ENCODE measurements at regions not wholly inside any gene's neighbourhood (a gene's known extent, or its start where the extent isn't known, plus 50 kb on each side); places are given as distances from the start of the nearest gene placed in this dataset.

- TF ChIP-seq ZNF302 (CRISPR knock-in tag; IDR thresholded peaks at IDR 0.05) (no peak), BHLHE40 (IDR thresholded peaks at IDR 0.05; ENCODE audit: low read depth, low read length) (no peak), SMC3 (IDR thresholded peaks at IDR 0.05) (no peak), MAFK (IDR thresholded peaks at IDR 0.05; ENCODE audit: partially characterized antibody) (no peak)
- TF ChIP-seq, protein P1, sequence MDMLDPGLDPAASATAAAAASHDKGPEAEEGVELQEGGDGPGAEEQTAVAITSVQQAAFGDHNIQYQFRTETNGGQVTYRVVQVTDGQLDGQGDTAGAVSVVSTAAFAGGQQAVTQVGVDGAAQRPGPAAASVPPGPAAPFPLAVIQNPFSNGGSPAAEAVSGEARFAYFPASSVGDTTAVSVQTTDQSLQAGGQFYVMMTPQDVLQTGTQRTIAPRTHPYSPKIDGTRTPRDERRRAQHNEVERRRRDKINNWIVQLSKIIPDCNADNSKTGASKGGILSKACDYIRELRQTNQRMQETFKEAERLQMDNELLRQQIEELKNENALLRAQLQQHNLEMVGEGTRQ (IDR thresholded peaks at IDR 0.05): no peak; the same call in 1 of the 2 replicates
Measured at GRCh38 chr7:41599760-41600159, 103.1 kb downstream of the INHBA start (continued).

GRCh38 chr7:41592794-41593193 is 110.1 kb downstream of the INHBA start:
- Histone ChIP-seq H3K4me2 (no peak overlapping the region), H3K27ac (no peak overlapping the region), H3K9me3 (no peaks in the 10 kb centered on the region; the same call in 2 of the 3 replicates), H3K4me1 (no peaks in the 10 kb centered on the region), H3K4me3 (no peak overlapping the region)
- FAIRE-seq (no peak), DNase-seq (ENCODE audit: low read depth in 1 of 2, low spot score in 1 of 2) (no peak), ATAC-seq (no peak)
- ChIA-PET POLR2A (no interaction called here), CTCF (no interaction called here)
- TF ChIP-seq FOSB (CRISPR knock-in tag; IDR thresholded peaks at IDR 0.05): no peak
- TF ChIP-seq EHF (CRISPR knock-in tag; IDR thresholded peaks at IDR 0.05): no peak
- TF ChIP-seq E2F6 (IDR thresholded peaks at IDR 0.05; ENCODE audit: borderline replicate concordance, low read depth): no peak
- TF ChIP-seq ZC3H11A (IDR thresholded peaks at IDR 0.05): no peak
- TF ChIP-seq HEYL (CRISPR knock-in tag; IDR thresholded peaks at IDR 0.05): no peak
- no peak for TF ChIP-seq FOSL2 (IDR thresholded peaks at IDR 0.05)
- TF ChIP-seq FOSL2 (CRISPR knock-in tag; IDR thresholded peaks at IDR 0.05): no peak
- TF ChIP-seq TFCP2L1 (CRISPR knock-in tag; IDR thresholded peaks at IDR 0.05): no peak
- no peak for TF ChIP-seq ESRRA (IDR thresholded peaks at IDR 0.05; ENCODE audit: borderline replicate concordance, low read length)
- TF ChIP-seq POLR2AphosphoS2 (conservative IDR thresholded peaks at IDR 0.05; ENCODE audit: low read length): no peak
- TF ChIP-seq MAZ (IDR thresholded peaks at IDR 0.05; ENCODE audit: borderline replicate concordance, low read depth, low read length): no peak
- TF ChIP-seq KDM5A (IDR thresholded peaks at IDR 0.05): no peak
- no peak for TF ChIP-seq RFX5 (IDR thresholded peaks at IDR 0.05)
- TF ChIP-seq, protein P2, sequence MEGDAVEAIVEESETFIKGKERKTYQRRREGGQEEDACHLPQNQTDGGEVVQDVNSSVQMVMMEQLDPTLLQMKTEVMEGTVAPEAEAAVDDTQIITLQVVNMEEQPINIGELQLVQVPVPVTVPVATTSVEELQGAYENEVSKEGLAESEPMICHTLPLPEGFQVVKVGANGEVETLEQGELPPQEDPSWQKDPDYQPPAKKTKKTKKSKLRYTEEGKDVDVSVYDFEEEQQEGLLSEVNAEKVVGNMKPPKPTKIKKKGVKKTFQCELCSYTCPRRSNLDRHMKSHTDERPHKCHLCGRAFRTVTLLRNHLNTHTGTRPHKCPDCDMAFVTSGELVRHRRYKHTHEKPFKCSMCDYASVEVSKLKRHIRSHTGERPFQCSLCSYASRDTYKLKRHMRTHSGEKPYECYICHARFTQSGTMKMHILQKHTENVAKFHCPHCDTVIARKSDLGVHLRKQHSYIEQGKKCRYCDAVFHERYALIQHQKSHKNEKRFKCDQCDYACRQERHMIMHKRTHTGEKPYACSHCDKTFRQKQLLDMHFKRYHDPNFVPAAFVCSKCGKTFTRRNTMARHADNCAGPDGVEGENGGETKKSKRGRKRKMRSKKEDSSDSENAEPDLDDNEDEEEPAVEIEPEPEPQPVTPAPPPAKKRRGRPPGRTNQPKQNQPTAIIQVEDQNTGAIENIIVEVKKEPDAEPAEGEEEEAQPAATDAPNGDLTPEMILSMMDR (IDR thresholded peaks at IDR 0.05): no peak
- no peak for TF ChIP-seq RCOR1 (IDR thresholded peaks at IDR 0.05; ENCODE audit: low read depth, low read length)
- TF ChIP-seq, protein P1 (IDR thresholded peaks at IDR 0.05): no peak

GRCh38 chr7:41592236-41592635 is 110.7 kb downstream of the INHBA start:
- no peaks in the 10 kb centered on the region for H3K4me1 ChIP-seq
- DNase-seq (ENCODE audit: low read depth in 1 of 2, low spot score in 1 of 2): no peak
- ChIA-PET CTCF (no interaction called here), POLR2A (no interaction called here)
- no peak overlapping the region for H3K4me2 ChIP-seq
- no peak for FAIRE-seq
- ATAC-seq: no peak
- WGBS (ENCODE audit: missing lambda C conversion rate): 66% methylated on average over 1 of the region's 1 CpG
- no peaks in the 10 kb centered on the region; the same call in 2 of the 3 replicates for H3K9me3 ChIP-seq
- no peak overlapping the region for H3K4me3 ChIP-seq
- no peak overlapping the region for H3K27ac ChIP-seq
- TF ChIP-seq CBX2 (IDR thresholded peaks at IDR 0.05; ENCODE audit: borderline replicate concordance, low read depth): no peak
- TF ChIP-seq CEBPB (IDR thresholded peaks at IDR 0.05): no peak
- TF ChIP-seq ZFP36 (IDR thresholded peaks at IDR 0.05; ENCODE audit: borderline replicate concordance, partially characterized antibody): no peak
- TF ChIP-seq JUNB (IDR thresholded peaks at IDR 0.05): no peak
- no peak for TF ChIP-seq POLR2A (IDR thresholded peaks at IDR 0.05; ENCODE audit: low read length)
- TF ChIP-seq NR3C1 (IDR thresholded peaks at IDR 0.05): no peak
- TF ChIP-seq, protein P3, sequence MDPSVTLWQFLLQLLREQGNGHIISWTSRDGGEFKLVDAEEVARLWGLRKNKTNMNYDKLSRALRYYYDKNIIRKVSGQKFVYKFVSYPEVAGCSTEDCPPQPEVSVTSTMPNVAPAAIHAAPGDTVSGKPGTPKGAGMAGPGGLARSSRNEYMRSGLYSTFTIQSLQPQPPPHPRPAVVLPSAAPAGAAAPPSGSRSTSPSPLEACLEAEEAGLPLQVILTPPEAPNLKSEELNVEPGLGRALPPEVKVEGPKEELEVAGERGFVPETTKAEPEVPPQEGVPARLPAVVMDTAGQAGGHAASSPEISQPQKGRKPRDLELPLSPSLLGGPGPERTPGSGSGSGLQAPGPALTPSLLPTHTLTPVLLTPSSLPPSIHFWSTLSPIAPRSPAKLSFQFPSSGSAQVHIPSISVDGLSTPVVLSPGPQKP (IDR thresholded peaks at IDR 0.05; ENCODE audit: low read depth, low read length): no peak
- no peak for TF ChIP-seq TFCP2L1 (CRISPR knock-in tag; IDR thresholded peaks at IDR 0.05)
- no peak for TF ChIP-seq RARB (CRISPR knock-in tag; IDR thresholded peaks at IDR 0.05)
- TF ChIP-seq FOSB (CRISPR knock-in tag; IDR thresholded peaks at IDR 0.05): no peak
- TF ChIP-seq MAZ (IDR thresholded peaks at IDR 0.05; ENCODE audit: borderline replicate concordance, low read depth, low read length): no peak
- TF ChIP-seq EHF (CRISPR knock-in tag; IDR thresholded peaks at IDR 0.05): no peak
- TF ChIP-seq, protein P1 (IDR thresholded peaks at IDR 0.05): no peak
- no peak for TF ChIP-seq SREBF2 (IDR thresholded peaks at IDR 0.05)

Data from A549 (cell line).